IPS DF 4.7 (cell line): ENCODE measurements at regions not wholly inside any gene's neighbourhood (a gene's known extent, or its start where the extent isn't known, plus 50 kb on each side); places are given as distances from the start of the nearest gene placed in this dataset.

Experiments
- DNase-seq: peaks from one replicate; pipeline ENCODE4 v3.0.0-alpha.2; 2013; ENCODE audit warnings: low spot score; ENCODE audit errors: extremely low read depth

GRCh38 chr2:236895497-236895896 is 190.2 kb upstream of the COPS8 start:
- DNase-seq: no peak

GRCh38 chr2:236896688-236897087 is 189.0 kb upstream of the COPS8 start:
- no peak for DNase-seq

DNA sequence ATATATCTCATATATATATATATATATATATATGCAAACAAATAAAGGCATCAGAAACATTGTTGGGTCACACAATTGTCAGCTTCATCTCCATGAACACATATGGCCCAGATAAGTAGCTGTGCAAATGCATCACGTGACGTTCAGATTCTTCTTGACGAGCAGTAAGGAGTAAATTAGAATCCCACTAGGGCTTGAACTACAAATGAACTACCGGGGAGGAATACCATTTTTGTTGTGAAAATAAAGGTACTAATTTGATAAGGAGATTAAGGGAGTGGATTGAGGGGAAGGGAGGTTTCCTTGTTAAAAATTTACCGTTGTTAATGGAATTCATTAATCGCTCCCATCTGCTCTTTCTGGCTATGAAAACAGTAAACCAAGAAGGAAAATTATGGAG is 186.5 kb upstream of the COPS8 start:
- DNase-seq: no peak

DNA sequence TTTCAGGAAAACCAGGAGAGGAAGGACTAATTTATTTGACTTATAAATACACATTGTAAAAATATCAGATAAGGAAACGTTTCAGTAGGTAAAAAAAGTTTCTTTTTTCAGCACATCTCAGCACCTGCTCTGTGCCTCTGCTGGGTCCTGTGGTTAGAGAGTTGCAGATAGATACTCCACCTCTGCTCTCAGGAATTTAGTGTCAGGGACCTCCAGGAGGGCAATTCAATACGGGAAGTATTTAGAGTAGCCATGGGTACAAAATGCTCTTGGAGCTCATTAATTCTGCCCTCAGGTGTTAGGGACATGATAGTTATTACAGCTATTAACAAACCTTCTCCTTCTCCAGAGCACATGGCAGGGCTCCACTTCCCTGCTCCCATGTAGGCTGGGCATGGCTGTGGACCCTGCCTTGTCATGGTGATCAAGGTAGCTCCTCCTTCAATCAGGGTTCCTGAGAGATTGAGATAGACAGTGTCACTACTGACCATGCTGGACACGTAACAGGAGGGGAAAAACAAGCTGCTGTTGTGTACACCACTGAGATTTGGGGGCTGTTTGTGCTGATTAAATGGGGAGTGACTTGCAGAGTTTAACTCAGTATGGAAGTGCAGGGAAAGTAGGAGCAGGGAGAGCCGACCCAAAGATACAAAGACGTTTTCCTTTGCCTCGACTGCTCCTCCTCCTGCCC is 185.6 kb upstream of the COPS8 start:
- DNase-seq: no peak

GRCh38 chr2:236901956-236902355 is 183.7 kb upstream of the COPS8 start:
- no peak for DNase-seq

DNA sequence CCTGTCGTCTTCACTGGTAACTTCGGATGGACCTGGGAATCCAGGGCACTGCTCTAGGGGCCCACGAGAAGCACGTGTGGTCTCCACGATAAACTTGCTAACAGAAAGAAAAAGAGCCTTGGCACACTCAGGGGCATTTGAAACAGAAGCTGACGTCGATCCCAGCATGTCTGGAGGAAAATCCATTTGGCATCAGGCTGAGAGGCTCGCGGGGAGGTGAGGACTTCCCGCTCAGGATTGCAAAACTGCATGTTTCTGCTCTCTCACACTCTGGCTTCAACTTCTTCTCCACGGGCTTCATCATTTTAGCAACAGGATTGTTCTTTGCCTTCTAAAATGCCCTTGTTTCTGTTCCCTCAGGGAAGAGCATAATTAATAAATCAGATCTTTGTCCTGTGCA is 181.7 kb upstream of the COPS8 start:
- DNase-seq: no peak

GRCh38 chr2:236904389-236905263 is 181.1 kb upstream of the COPS8 start:
- DNase-seq: no peak

- no peak for DNase-seq
Measured at GRCh38 chr2:236905976-236906375, 179.7 kb upstream of the COPS8 start.

GRCh38 chr2:236908439-236909192 is 177.1 kb upstream of the COPS8 start:
- no peak for DNase-seq

- no peak for DNase-seq
Measured at GRCh38 chr2:236909193-236909504, 176.5 kb upstream of the COPS8 start.

DNA sequence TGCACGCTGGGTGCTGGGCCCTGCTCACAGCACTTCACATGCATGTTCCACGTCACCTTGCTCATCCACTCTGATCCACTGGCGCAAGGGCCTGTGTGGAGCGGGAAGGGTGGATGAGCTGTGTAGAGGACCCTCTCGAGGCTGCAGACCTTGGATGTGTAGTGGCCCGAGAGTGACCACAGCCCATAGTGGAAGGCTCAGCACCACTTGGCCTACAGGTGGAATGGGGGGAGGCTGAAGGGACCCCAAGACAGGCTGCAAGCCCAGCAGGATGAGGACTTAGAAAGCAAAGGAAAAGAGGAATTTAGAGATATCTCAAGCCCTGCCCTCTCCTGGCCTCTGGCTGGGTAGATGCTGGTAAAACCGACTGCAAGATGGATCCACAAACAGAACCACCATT is 175.9 kb upstream of the COPS8 start:
- DNase-seq: no peak

GRCh38 chr2:236910781-236911495 is 174.8 kb upstream of the COPS8 start:
- DNase-seq: no peak

- DNase-seq: no peak
Measured at GRCh38 chr2:236912326-236913120, 173.2 kb upstream of the COPS8 start.

- DNase-seq: no peak
Measured at GRCh38 chr2:236915186-236915585, 170.5 kb upstream of the COPS8 start.

DNA sequence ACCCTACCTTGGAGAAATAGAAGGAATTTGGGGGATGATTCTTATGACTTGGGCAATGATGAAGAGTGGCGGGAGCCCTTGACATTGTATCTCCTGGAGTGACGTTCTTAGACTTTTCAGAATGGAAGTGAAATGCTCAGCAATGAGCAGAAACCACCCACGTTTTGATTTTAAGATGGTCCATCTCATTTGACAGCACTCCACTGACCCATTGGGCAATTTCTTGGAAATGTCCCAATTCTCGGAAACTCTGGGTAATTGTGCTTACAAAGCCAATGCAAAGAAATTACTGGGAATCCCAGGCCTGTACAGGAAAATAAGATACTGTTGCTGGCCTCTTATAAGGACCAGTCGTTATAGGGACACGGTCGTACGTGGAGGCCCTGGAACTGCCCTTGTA is 170.0 kb upstream of the COPS8 start:
- no peak for DNase-seq

GRCh38 chr2:236916181-236916580 is 169.5 kb upstream of the COPS8 start:
- DNase-seq: no peak

DNA sequence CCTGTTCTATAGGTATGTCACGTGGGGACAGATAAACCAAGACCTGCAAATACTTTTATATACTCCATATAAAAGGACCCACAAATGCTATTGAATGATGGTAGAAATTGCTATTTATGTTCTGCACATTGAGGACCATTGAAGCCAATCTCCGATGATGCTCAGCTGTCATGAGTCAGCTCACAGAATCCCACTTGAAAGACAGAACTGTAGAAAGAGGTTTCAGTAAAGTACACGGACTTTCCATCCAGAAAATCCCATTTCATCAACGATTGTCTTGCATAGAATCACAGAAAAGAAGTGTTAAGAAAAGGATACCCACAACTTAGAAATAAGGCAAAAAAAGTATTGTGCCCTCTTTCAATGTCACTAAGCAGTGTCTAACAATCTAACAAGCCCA is 169.0 kb upstream of the COPS8 start:
- DNase-seq: no peak

DNA sequence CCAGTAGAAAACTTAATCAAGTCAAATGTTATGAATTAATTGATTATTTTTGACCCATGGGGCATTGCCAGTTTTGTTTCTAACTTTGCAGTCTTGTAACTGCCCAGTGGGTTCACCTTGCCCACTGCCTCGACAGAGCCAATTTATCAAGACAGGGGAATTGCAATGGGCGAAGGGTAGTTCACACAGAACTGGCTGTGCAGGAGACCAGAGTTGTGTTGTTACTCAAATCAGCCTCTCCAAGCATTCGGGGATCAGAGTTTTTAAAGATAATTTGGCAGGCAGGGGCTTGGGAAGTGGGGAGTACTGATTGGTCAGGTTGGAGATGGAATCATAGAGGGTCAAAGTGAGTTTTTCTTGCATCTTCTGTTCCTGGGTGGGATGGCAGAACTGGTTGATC is 168.5 kb upstream of the COPS8 start:
- DNase-seq: no peak

GRCh38 chr2:236918545-236918944 is 167.1 kb upstream of the COPS8 start:
- DNase-seq: no peak

DNA sequence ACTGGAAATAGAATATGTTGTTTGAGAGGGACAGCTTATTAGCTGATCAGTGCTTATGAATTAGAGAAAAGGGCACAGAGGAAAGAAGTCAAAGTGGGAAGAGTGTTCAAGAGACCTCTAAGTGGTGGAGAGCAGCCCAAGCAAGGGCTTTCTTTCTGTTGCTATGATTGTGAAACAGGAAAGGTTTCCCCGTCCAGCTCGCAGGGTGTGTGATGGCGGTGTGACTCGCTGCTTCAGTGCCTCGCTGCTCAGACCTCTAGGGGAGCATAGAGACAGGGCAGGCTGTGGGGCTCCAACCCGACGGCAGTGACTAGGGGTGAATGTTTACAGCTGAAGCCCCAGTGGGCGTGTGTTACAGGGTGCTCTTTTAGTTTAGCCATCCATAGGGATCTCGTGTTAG is 166.5 kb upstream of the COPS8 start:
- no peak for DNase-seq
